ENCODE measurements at regions not wholly inside any gene's neighbourhood (a gene's known extent, or its start where the extent isn't known, plus 50 kb on each side); places are given as distances from the start of the nearest gene placed in this dataset.
A peak's percentile ranks its signal among the peaks of the same experiment; 100 is the strongest.

DNA sequence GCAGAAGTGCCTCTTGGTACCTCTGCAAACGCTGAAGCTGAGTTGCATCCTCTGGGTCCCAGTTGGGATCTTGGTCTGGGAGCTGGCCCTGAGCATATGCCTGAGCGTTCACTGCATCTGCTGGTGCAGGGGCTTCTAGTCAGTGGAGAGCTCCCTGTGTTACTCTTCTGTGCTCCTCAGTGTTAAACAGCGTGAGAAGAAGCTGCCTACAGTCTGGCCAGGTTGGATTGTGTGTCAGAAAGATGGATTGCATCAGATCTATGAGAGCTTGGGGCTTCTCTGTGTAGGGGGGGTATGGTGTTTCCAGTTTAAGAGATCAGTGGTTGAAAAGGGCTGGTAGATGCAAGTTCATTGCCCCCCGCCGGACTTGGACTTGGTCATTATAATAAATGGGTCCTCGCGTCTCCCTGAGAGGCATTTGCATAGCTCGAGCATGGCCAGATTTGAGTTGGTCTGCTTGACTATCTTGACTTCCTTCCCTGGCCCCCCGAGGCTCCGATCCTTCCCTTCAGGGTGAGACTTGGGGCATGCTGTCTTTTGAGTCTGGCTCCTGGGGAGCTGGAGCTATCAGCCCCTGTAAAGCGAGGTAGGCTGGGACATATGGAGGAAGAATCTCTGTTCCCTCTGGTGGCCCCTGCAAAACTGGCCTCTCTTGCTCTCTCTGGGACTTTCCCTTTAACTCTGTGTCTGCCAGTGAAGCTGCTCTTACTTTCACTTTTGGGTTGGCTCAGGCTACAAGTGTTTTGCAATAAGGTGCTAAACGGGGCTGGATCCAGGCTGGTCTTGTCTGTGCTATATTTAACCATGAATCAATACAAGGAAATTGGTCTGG lies 52.9 kb downstream of the OR10H4 start:
- ATAC-seq (no peak), DNase-seq (ENCODE audit: low read depth, low spot score) (no peak)
- Histone ChIP-seq H3K27ac (ENCODE audit: low read depth, low read length) (no peak overlapping the region), H3K9me3 (ENCODE audit: control insufficient read depth in 1 of 2, insufficient read depth in 1 of 2, low read depth in 1 of 2, low read length in 2 of 2) (no peaks in the 10 kb centered on the region), H3K79me2 (ENCODE audit: insufficient read depth, low read length) (no peaks in the 10 kb centered on the region), H3K9ac (ENCODE audit: low read length) (no peak overlapping the region), H3K4me1 (ENCODE audit: control insufficient read depth in 1 of 2, insufficient read depth in 2 of 2, low read length in 2 of 2) (peaks cover 0 to 5% of the 10 kb centered on the region in 2 experiments; a peak in 1 of 4 replicates), H3K4me3 (replicated peaks in 1 of 2; ENCODE audit: low read depth in 1 of 2, low read length in 2 of 2) (no peak overlapping the region), H3K9me2 (ENCODE audit: insufficient read depth) (no peaks in the 10 kb centered on the region), H3K27me3 (ENCODE audit: insufficient read depth, low read length) (no peaks in the 10 kb centered on the region), H4K20me1 (ENCODE audit: insufficient read depth) (no peaks in the 10 kb centered on the region), H3K4me2 (ENCODE audit: low read length) (peak overlapping the region; percentile 7; the same call in 1 of the 2 replicates), H3K36me3 (ENCODE audit: control insufficient read depth in 1 of 2, insufficient read depth in 2 of 2, low read length in 2 of 2) (no peaks in the 10 kb centered on the region), H2AFZ (ENCODE audit: low read depth, low read length, poor library complexity, severe bottlenecking) (no peak overlapping the region)
- intact Hi-C loops (cut with micrococcal nuclease), result no loop called here
- ChIA-PET RAD21 (ENCODE audit: low non-redundant PET in 1 of 2, low total read pairs in 2 of 2, uncharacterized antibody in 2 of 2, unreplicated experiment in 2 of 2) (no interaction called here), CTCF (no interaction called here), POLR2A (no interaction called here)
- no peak for TF ChIP-seq TCF7L2 (IDR thresholded peaks at IDR 0.05; ENCODE audit: borderline replicate concordance, extremely low read depth, insufficient read depth, insufficient read length)
- TF ChIP-seq CEBPB (IDR thresholded peaks at IDR 0.05; ENCODE audit: low read depth), result peak; percentile 48; the same call in 1 of the 2 replicates
- no TSS peak for BruUV-seq (replicated peaks)

- ATAC-seq, result no peak
- Histone ChIP-seq H3K27ac (ENCODE audit: low read depth, low read length) (no peak overlapping the region), H3K9ac (ENCODE audit: low read length) (no peak overlapping the region), H4K20me1 (ENCODE audit: insufficient read depth) (no peaks in the 10 kb centered on the region), H2AFZ (ENCODE audit: low read depth, low read length, poor library complexity, severe bottlenecking) (no peak overlapping the region), H3K79me2 (ENCODE audit: insufficient read depth, low read length) (no peaks in the 10 kb centered on the region), H3K4me1 (ENCODE audit: control insufficient read depth in 1 of 2, insufficient read depth in 2 of 2, low read length in 2 of 2) (peaks cover 0 to 5% of the 10 kb centered on the region in 2 experiments; a peak in 1 of 4 replicates), H3K27me3 (ENCODE audit: insufficient read depth, low read length) (no peaks in the 10 kb centered on the region), H3K4me2 (ENCODE audit: low read length) (peak overlapping the region; percentile 7; the same call in 1 of the 2 replicates), H3K36me3 (ENCODE audit: control insufficient read depth in 1 of 2, insufficient read depth in 2 of 2, low read length in 2 of 2) (no peaks in the 10 kb centered on the region), H3K9me2 (ENCODE audit: insufficient read depth) (no peaks in the 10 kb centered on the region), H3K9me3 (ENCODE audit: control insufficient read depth in 1 of 2, insufficient read depth in 1 of 2, low read depth in 1 of 2, low read length in 2 of 2) (no peaks in the 10 kb centered on the region), H3K4me3 (replicated peaks in 1 of 2; ENCODE audit: low read depth in 1 of 2, low read length in 2 of 2) (no peak overlapping the region)
- POLR2A ChIA-PET, result no interaction called here
- intact Hi-C loops (cut with micrococcal nuclease), result no loop called here
- CTCF ChIA-PET, result no interaction called here
- RAD21 ChIA-PET (ENCODE audit: low non-redundant PET in 1 of 2, low total read pairs in 2 of 2, uncharacterized antibody in 2 of 2, unreplicated experiment in 2 of 2), result no interaction called here
- DNase-seq (ENCODE audit: low read depth, low spot score), result no peak
- no peak for TF ChIP-seq FOSL1 (IDR thresholded peaks at IDR 0.05; ENCODE audit: low read depth)
- no peak for TF ChIP-seq RAD21 (IDR thresholded peaks at IDR 0.05; ENCODE audit: low read depth)
- TF ChIP-seq MAX (IDR thresholded peaks at IDR 0.05), result no peak
- no peak for TF ChIP-seq SIN3A (IDR thresholded peaks at IDR 0.05; ENCODE audit: low read depth)
- no peak for TF ChIP-seq POLR2A (IDR thresholded peaks at IDR 0.05; ENCODE audit: borderline replicate concordance, extremely low read depth, insufficient read depth, insufficient read length)
- no TSS peak for BruUV-seq (replicated peaks)
Observed at GRCh38 chr19:16002406-16003384, 53.9 kb downstream of the OR10H4 start.

Data from HCT116 (cell line).